ENCODE measurements at regions not wholly inside any gene's neighbourhood (a gene's known extent, or its start where the extent isn't known, plus 50 kb on each side); places are given as distances from the start of the nearest gene placed in this dataset.
"Not testable (repeated sequence)": the region's sequence is repeated elsewhere in the genome, so short reads cannot be mapped to it uniquely, and the experiment has no call there.

GRCh38 chr2:5588601-5589000 is 103.6 kb upstream of the SOX11 start:
- DNase-seq (ENCODE audit: low read depth): no peak

GRCh38 chr2:5589183-5589582 is 103.0 kb upstream of the SOX11 start:
- DNase-seq (ENCODE audit: low read depth): no peak

GRCh38 chr2:5590886-5591285 is 101.3 kb upstream of the SOX11 start:
- DNase-seq (ENCODE audit: low read depth): peak; percentile 50

GRCh38 chr2:5592916-5593315 is 99.3 kb upstream of the SOX11 start:
- DNase-seq (ENCODE audit: low read depth): no peak

GRCh38 chr2:5594249-5594695 is 97.9 kb upstream of the SOX11 start:
- DNase-seq (ENCODE audit: low read depth): no peak

- no peak for DNase-seq (ENCODE audit: low read depth)
Observed at GRCh38 chr2:5596868-5597267, 95.3 kb upstream of the SOX11 start.

GRCh38 chr2:5598156-5598555 is 94.0 kb upstream of the SOX11 start:
- no peak for DNase-seq (ENCODE audit: low read depth)

GRCh38 chr2:5609201-5609600 is 83.0 kb upstream of the SOX11 start:
- no peak for DNase-seq (ENCODE audit: low read depth)

- DNase-seq (ENCODE audit: low read depth): no peak
Observed at GRCh38 chr2:5612666-5613065, 79.5 kb upstream of the SOX11 start.

- no peak for DNase-seq (ENCODE audit: low read depth)
Observed at GRCh38 chr2:5616019-5616418, 76.2 kb upstream of the SOX11 start.

- no peak for DNase-seq (ENCODE audit: low read depth)
Observed at GRCh38 chr2:5617358-5617757, 74.8 kb upstream of the SOX11 start.

GRCh38 chr2:5617796-5618195 is 74.4 kb upstream of the SOX11 start:
- DNase-seq (ENCODE audit: low read depth): peak; percentile 67

GRCh38 chr2:5618271-5618670 is 73.9 kb upstream of the SOX11 start:
- DNase-seq (ENCODE audit: low read depth): no peak

- peak; percentile 35 for DNase-seq (ENCODE audit: low read depth)
Observed at GRCh38 chr2:5625556-5626065, 66.6 kb upstream of the SOX11 start.

- not testable (repeated sequence) for DNase-seq (ENCODE audit: low read depth)
Observed at GRCh38 chr2:5628484-5628883, 63.7 kb upstream of the SOX11 start.

- not testable (repeated sequence) for DNase-seq (ENCODE audit: low read depth)
Observed at GRCh38 chr2:5629510-5629909, 62.7 kb upstream of the SOX11 start.

- DNase-seq (ENCODE audit: low read depth): not testable (repeated sequence)
Observed at GRCh38 chr2:5637051-5637450, 55.1 kb upstream of the SOX11 start.

Data from LHCN-M2 (cell line).